ENCODE measurements at regions not wholly inside any gene's neighbourhood (a gene's known extent, or its start where the extent isn't known, plus 50 kb on each side); places are given as distances from the start of the nearest gene placed in this dataset.

GRCh38 chr1:95407131-95407885 lies 173.3 kb downstream of the RWDD3 start:
- FAIRE-seq = no peak
- no peaks in the 10 kb centered on the region for H3K9me3 ChIP-seq (ENCODE audit: control insufficient read depth, low read depth, low read length)

DNA sequence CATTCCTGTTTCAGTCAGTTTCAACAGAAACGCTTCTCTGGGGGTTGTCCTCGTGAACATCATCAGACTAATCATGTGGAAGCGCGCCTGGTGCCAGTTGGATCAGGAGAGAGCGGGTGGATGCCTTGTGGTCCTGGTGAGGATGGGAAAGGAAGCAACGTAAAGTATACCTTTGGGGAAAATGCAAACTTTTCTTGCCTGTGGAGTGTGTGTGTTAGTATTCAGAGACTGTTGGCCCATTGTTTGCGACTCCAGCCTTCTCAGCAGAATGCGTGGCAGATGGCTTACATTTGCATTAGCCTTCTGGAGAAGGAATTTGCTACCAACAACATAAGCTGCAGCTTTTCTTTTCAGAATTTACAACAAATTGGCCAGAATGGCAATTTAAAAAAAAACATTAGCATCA lies 173.9 kb downstream of the RWDD3 start:
- H3K27ac ChIP-seq (ENCODE audit: control insufficient read depth, insufficient read depth, low read length) = no peak overlapping the region
- H4K20me1 ChIP-seq (ENCODE audit: control insufficient read depth, extremely low read depth, insufficient read depth, low read length) = no peaks in the 10 kb centered on the region
- H3K36me3 ChIP-seq (ENCODE audit: control insufficient read depth in 2 of 2, extremely low read depth in 1 of 2, insufficient read depth in 2 of 2, low read length in 2 of 2) = no peaks in the 10 kb centered on the region
- no peaks in the 10 kb centered on the region for H3K9me1 ChIP-seq (ENCODE audit: control insufficient read depth, extremely low read depth, insufficient read depth, low read length)
- TF ChIP-seq EZH2 (IDR thresholded peaks at IDR 0.05; ENCODE audit: low read length) = no peak
- TF ChIP-seq, protein P1, sequence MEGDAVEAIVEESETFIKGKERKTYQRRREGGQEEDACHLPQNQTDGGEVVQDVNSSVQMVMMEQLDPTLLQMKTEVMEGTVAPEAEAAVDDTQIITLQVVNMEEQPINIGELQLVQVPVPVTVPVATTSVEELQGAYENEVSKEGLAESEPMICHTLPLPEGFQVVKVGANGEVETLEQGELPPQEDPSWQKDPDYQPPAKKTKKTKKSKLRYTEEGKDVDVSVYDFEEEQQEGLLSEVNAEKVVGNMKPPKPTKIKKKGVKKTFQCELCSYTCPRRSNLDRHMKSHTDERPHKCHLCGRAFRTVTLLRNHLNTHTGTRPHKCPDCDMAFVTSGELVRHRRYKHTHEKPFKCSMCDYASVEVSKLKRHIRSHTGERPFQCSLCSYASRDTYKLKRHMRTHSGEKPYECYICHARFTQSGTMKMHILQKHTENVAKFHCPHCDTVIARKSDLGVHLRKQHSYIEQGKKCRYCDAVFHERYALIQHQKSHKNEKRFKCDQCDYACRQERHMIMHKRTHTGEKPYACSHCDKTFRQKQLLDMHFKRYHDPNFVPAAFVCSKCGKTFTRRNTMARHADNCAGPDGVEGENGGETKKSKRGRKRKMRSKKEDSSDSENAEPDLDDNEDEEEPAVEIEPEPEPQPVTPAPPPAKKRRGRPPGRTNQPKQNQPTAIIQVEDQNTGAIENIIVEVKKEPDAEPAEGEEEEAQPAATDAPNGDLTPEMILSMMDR (optimal IDR thresholded peaks at IDR 0.05 in 1 of 3, IDR thresholded peaks at IDR 0.05 in 1 of 3, conservative IDR thresholded peaks at IDR 0.05 in 1 of 3; ENCODE audit: extremely low read depth in 1 of 3, insufficient read depth in 2 of 3, low read length in 3 of 3) = no peak
- peaks cover 3% of the 10 kb centered on the region for H3K27me3 ChIP-seq (ENCODE audit: control insufficient read depth, extremely low read depth, insufficient read depth, low read length)
- no peak overlapping the region for H3K9ac ChIP-seq (ENCODE audit: control insufficient read depth, extremely low read depth, insufficient read depth, low read length)
- no peak overlapping the region for H2AFZ ChIP-seq (ENCODE audit: control insufficient read depth, low read length)
- H3K79me2 ChIP-seq (ENCODE audit: control insufficient read depth, insufficient read depth, low read length) = no peaks in the 10 kb centered on the region
- H3K9me3 ChIP-seq (ENCODE audit: control insufficient read depth, low read depth, low read length) = no peaks in the 10 kb centered on the region
- no peak overlapping the region for H3K4me2 ChIP-seq (ENCODE audit: control insufficient read depth, extremely low read depth, insufficient read depth, low read depth, low read length)
- DNase-seq (ENCODE audit: low read depth, low spot score) (no peak), FAIRE-seq (no peak)
- no peaks in the 10 kb centered on the region for H3K4me1 ChIP-seq (ENCODE audit: control insufficient read depth, extremely low read depth, insufficient read depth, low read length)
- no peak overlapping the region for H3K4me3 ChIP-seq (ENCODE audit: control insufficient read depth in 2 of 3, extremely low read depth in 1 of 3, insufficient read depth in 2 of 3, low read depth in 1 of 3, low read length in 3 of 3)
- dilution Hi-C loops (cut with MboI; ENCODE audit: extremely low pct_ligation_motif_present, low sequenced_read_pairs) = no loop called here

More at GRCh38 chr1:95407131-95407885, 173.3 kb downstream of the RWDD3 start:
- dilution Hi-C loops (cut with MboI; ENCODE audit: extremely low pct_ligation_motif_present, low sequenced_read_pairs) = no loop called here
- TF ChIP-seq EZH2 (IDR thresholded peaks at IDR 0.05; ENCODE audit: low read length) = no peak
- TF ChIP-seq, protein P1 (optimal IDR thresholded peaks at IDR 0.05 in 1 of 3, IDR thresholded peaks at IDR 0.05 in 1 of 3, conservative IDR thresholded peaks at IDR 0.05 in 1 of 3; ENCODE audit: extremely low read depth in 1 of 3, insufficient read depth in 2 of 3, low read length in 3 of 3) = no peak
- Histone ChIP-seq H3K27me3 (ENCODE audit: control insufficient read depth, extremely low read depth, insufficient read depth, low read length) (peaks cover 3% of the 10 kb centered on the region), H4K20me1 (ENCODE audit: control insufficient read depth, extremely low read depth, insufficient read depth, low read length) (no peaks in the 10 kb centered on the region), H3K36me3 (ENCODE audit: control insufficient read depth in 2 of 2, extremely low read depth in 1 of 2, insufficient read depth in 2 of 2, low read length in 2 of 2) (no peaks in the 10 kb centered on the region), H3K4me3 (ENCODE audit: control insufficient read depth in 2 of 3, extremely low read depth in 1 of 3, insufficient read depth in 2 of 3, low read depth in 1 of 3, low read length in 3 of 3) (no peak overlapping the region), H3K4me1 (ENCODE audit: control insufficient read depth, extremely low read depth, insufficient read depth, low read length) (no peaks in the 10 kb centered on the region), H3K79me2 (ENCODE audit: control insufficient read depth, insufficient read depth, low read length) (no peaks in the 10 kb centered on the region), H3K9me1 (ENCODE audit: control insufficient read depth, extremely low read depth, insufficient read depth, low read length) (no peaks in the 10 kb centered on the region), H3K9ac (ENCODE audit: control insufficient read depth, extremely low read depth, insufficient read depth, low read length) (no peak overlapping the region), H2AFZ (ENCODE audit: control insufficient read depth, low read length) (no peak overlapping the region), H3K27ac (ENCODE audit: control insufficient read depth, insufficient read depth, low read length) (no peak overlapping the region), H3K4me2 (ENCODE audit: control insufficient read depth, extremely low read depth, insufficient read depth, low read depth, low read length) (no peak overlapping the region)
- no peak for DNase-seq (ENCODE audit: low read depth, low spot score)

Measured in keratinocyte (primary cell).